PFSK-1 (cell line): ENCODE measurements at regions not wholly inside any gene's neighbourhood (a gene's known extent, or its start where the extent isn't known, plus 50 kb on each side); places are given as distances from the start of the nearest gene placed in this dataset.

Experiments
- SIN3A ChIP-seq: IDR thresholded peaks from 2 replicates; pipeline ENCODE4 v1.6.1; 2012; ENCODE audit warnings: mild to moderate bottlenecking, low read length, moderate library complexity, borderline replicate concordance; ENCODE audit not compliant: insufficient read depth
- TAF1 ChIP-seq: IDR thresholded peaks from 2 replicates; pipeline ENCODE4 v1.6.1; 2012; ENCODE audit warnings: low read length, control low read depth, borderline replicate concordance; ENCODE audit not compliant: insufficient read depth

DNA sequence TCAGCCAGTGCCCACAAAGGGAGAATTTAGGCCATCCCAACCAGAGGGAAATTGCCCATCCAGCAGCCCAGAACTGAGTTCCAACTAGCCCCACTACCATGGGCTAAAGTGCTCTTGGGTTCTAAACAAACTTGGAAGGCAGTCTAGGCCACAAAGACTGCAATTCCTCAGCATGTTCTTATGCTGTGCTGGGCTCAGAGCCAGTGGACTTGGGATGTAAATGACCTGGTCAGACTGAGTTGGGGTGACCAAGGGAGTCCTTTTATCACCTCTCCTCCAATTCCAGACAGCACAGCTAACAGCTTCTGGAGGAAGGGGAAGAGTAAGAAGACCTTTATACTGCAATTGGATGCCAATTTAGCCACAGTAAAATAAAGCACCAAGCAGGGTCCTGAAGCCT, 607.2 kb upstream of the KCND2 start:
- TF ChIP-seq TAF1 (no peak), SIN3A (no peak)
